Endothelial cell of umbilical vein (primary cell): ENCODE measurements at regions not wholly inside any gene's neighbourhood (a gene's known extent, or its start where the extent isn't known, plus 50 kb on each side); places are given as distances from the start of the nearest gene placed in this dataset.

Experiments used
- BruUV-seq: library from RNA; stranded (reverse); fragments of 400-500 nt; replicated peaks from 2 replicates; lab custom pipeline; 2021; lab: Mats Ljungman, UMichigan
- CTCF ChIA-PET: fragments of 300-600, 350-600 bp; sonication (Branson Sonifier 250); formaldehyde crosslinking; loops from one replicate; lab custom pipeline; 2021; ENCODE audit warnings: antibody characterized with exemption, inconsistent platforms; lab: Charles Lee
- POLR2A ChIA-PET: fragments of 300-600, 350-600 bp; sonication (Branson Sonifier 250); formaldehyde crosslinking; loops from one replicate; lab custom pipeline; 2021; ENCODE audit warnings: antibody characterized with exemption, inconsistent platforms; lab: Charles Lee
- DNase-seq: peaks from one replicate; pipeline ENCODE4 v3.0.0-alpha.2; 2011; ENCODE audit warnings: low read depth, low spot score
- FAIRE-seq: peaks from 2 replicates; lab custom pipeline; 2011; peaks lifted over from hg19 to GRCh38; lab: Jason Lieb, UNC
- H2AFZ ChIP-seq: 2 replicates; pipeline ENCODE4 v1.6.0; 2012; ENCODE audit warnings: low read depth, low read length, control low read depth, inconsistent platforms
- H3K27ac ChIP-seq: 2 replicates; pipeline ENCODE4 v1.5.1; 2011; ENCODE audit warnings: low read depth, mild to moderate bottlenecking, control low read depth, low read length, moderate library complexity; ENCODE audit not compliant: insufficient read depth
- H3K27me3 ChIP-seq, 2 experiments: 2 replicates each; pipeline versions ENCODE4 v1.6.0 to v1.6.1; 2011; ENCODE audit warnings: low read length in 2 of 2, mixed read lengths in 1 of 2; ENCODE audit not compliant: control insufficient read depth in 2 of 2, insufficient read depth in 2 of 2
- H3K36me3 ChIP-seq, 2 experiments: 2 replicates in 1 of 2; 3 replicates in 1 of 2; pipeline ENCODE4 v1.5.1; 2011; ENCODE audit warnings: low read length in 2 of 2, mild to moderate bottlenecking in 1 of 2, moderate library complexity in 1 of 2; ENCODE audit not compliant: control insufficient read depth in 2 of 2, insufficient read depth in 2 of 2; ENCODE audit errors: extremely low read depth in 1 of 2
- H3K4me1 ChIP-seq: 3 replicates; pipeline ENCODE4 v1.5.1; 2011; ENCODE audit warnings: mild to moderate bottlenecking, low read length; ENCODE audit not compliant: control insufficient read depth, insufficient read depth; ENCODE audit errors: extremely low read depth
- H3K4me2 ChIP-seq: 2 replicates; pipeline ENCODE4 v1.6.1; 2011; ENCODE audit warnings: low read length, control low read depth, mixed read lengths; ENCODE audit not compliant: insufficient read depth
- H3K4me3 ChIP-seq, 3 experiments: fragments of 200-600 bp in 1 of 3; sonication (generic), shearing (Covaris generic) in 1 of 3; replicated peaks in 1 of 3; 2 replicates each; pipeline ENCODE4 v1.5.1; 2011 to 2016; ENCODE audit warnings: control low read depth in 3 of 3, low read length in 3 of 3, mild to moderate bottlenecking in 2 of 3, inconsistent platforms in 1 of 3, low read depth in 1 of 3, moderate library complexity in 1 of 3; ENCODE audit not compliant: insufficient read depth in 1 of 3
- H3K79me2 ChIP-seq: 2 replicates; pipeline ENCODE4 v1.6.0; 2012; ENCODE audit warnings: low read length, inconsistent platforms; ENCODE audit not compliant: control insufficient read depth, insufficient read depth
- H3K9ac ChIP-seq: replicated peaks from 2 replicates; pipeline ENCODE3; 2011; ENCODE audit warnings: low read length, control low read depth; ENCODE audit not compliant: insufficient read depth; ENCODE audit errors: extremely low read depth
- H3K9me1 ChIP-seq: replicated peaks from 3 replicates; pipeline ENCODE4 v1.6.0; 2011; ENCODE audit warnings: mild to moderate bottlenecking, low read length; ENCODE audit not compliant: control insufficient read depth, insufficient read depth; ENCODE audit errors: extremely low read depth
- H3K9me3 ChIP-seq: replicated peaks from 2 replicates; pipeline ENCODE4 v1.5.1; 2012; ENCODE audit warnings: low read length, inconsistent platforms; ENCODE audit not compliant: control insufficient read depth, insufficient read depth
- H4K20me1 ChIP-seq: replicated peaks from 2 replicates; pipeline ENCODE3; 2011; ENCODE audit warnings: mild to moderate bottlenecking, low read length; ENCODE audit not compliant: control insufficient read depth, insufficient read depth; ENCODE audit errors: extremely low read depth
- CTCF ChIP-seq, 2 donors: IDR thresholded peaks; 1 replicate in 1 of 2; 2 replicates in 1 of 2; pipeline ENCODE4 v1.5.1; 2011; ENCODE audit warnings: low read length in 2 of 2, mild to moderate bottlenecking in 2 of 2, moderate library complexity in 2 of 2, control low read depth in 1 of 2, inconsistent platforms in 1 of 2, low read depth in 1 of 2; ENCODE audit not compliant: insufficient read depth in 1 of 2; ENCODE audit errors: extremely low read depth in 1 of 2
- EZH2 ChIP-seq: IDR thresholded peaks from 2 replicates; pipeline ENCODE4 v1.6.1; 2012; ENCODE audit warnings: borderline replicate concordance, low read depth, mild to moderate bottlenecking, moderate library complexity, low read length, inconsistent platforms; ENCODE audit not compliant: severe bottlenecking
- FOS ChIP-seq: IDR thresholded peaks from 2 replicates; pipeline ENCODE4 v1.6.1; 2011; ENCODE audit warnings: mild to moderate bottlenecking, low read length, moderate library complexity, borderline replicate concordance; ENCODE audit not compliant: insufficient read depth
- GATA2 ChIP-seq: IDR thresholded peaks from 2 replicates; pipeline ENCODE4 v1.7.0; 2011; ENCODE audit warnings: low read depth, mild to moderate bottlenecking, moderate library complexity, mixed read lengths, low read length; ENCODE audit not compliant: insufficient read length, insufficient read depth
- JUN ChIP-seq: IDR thresholded peaks from 2 replicates; pipeline ENCODE4 v1.6.1; 2011; ENCODE audit warnings: borderline replicate concordance, low read depth; ENCODE audit not compliant: insufficient read length, insufficient read depth
- MAX ChIP-seq: IDR thresholded peaks from 2 replicates; pipeline ENCODE4 v1.6.1; 2011; ENCODE audit not compliant: insufficient read depth, insufficient read length
- MYC ChIP-seq: IDR thresholded peaks from one replicate; pipeline ENCODE4 v1.6.1; 2011; ENCODE audit warnings: mild to moderate bottlenecking, low read depth, low read length
- POLR2A ChIP-seq: IDR thresholded peaks from 2 replicates; pipeline ENCODE4 v1.6.1; 2012; ENCODE audit warnings: low read depth, mild to moderate bottlenecking, control low read depth, low read length
- POLR2AphosphoS5 ChIP-seq: IDR thresholded peaks from 2 replicates; pipeline ENCODE4 v1.6.1; 2012; ENCODE audit warnings: low read depth, mild to moderate bottlenecking, control low read depth, low read length, moderate library complexity; ENCODE audit not compliant: insufficient read depth
- dilution Hi-C: fragments of 300-500 bp; cut with MboI; formaldehyde crosslinking; loops from one replicate; pipeline ENCODE4 v1.15.0; 2019; ENCODE audit warnings: low sequenced_read_pairs; ENCODE audit not compliant: extremely low pct_ligation_motif_present
- intact Hi-C: fragments of 100-400 bp; cut with micrococcal nuclease; formaldehyde crosslinking; loops from one replicate; pipeline ENCODE4 v1.10.0; 2022

- dilution Hi-C loops (no loop called here), intact Hi-C loops (no loop called here)
- Histone ChIP-seq H3K27me3 (no peaks in the 10 kb centered on the region), H3K4me3 (no peak overlapping the region), H3K9me3 (no peaks in the 10 kb centered on the region), H3K9ac (no peak overlapping the region), H3K79me2 (no peaks in the 10 kb centered on the region), H3K27ac (no peak overlapping the region), H3K4me2 (no peak overlapping the region), H3K36me3 (no peaks in the 10 kb centered on the region), H2AFZ (no peak overlapping the region), H3K9me1 (no peaks in the 10 kb centered on the region), H3K4me1 (no peaks in the 10 kb centered on the region), H4K20me1 (no peaks in the 10 kb centered on the region)
- FAIRE-seq (no peak), DNase-seq (no peak)
- POLR2A ChIA-PET, result no interaction called here
- BruUV-seq, result no TSS peak
- CTCF ChIA-PET, result no interaction called here
- TF ChIP-seq MAX (no peak), POLR2AphosphoS5 (no peak), GATA2 (no peak), CTCF (IDR thresholded peaks at IDR 0.05; ENCODE audit: extremely low read depth in 1 of 2, insufficient read depth in 1 of 2, low read depth in 1 of 2, low read length in 2 of 2) (no peak), JUN (no peak), EZH2 (no peak), POLR2A (no peak), MYC (no peak), FOS (no peak)
Observed at GRCh38 chr11:23257088-23257487, 396.8 kb upstream of the CCDC179 start.
